ENCODE measurements at regions not wholly inside any gene's neighbourhood (a gene's known extent, or its start where the extent isn't known, plus 50 kb on each side); places are given as distances from the start of the nearest gene placed in this dataset.

- no peaks in the 10 kb centered on the region for H3K36me3 ChIP-seq
- intact Hi-C loops (cut with DNase I; ENCODE audit: low total_unique reads) = no loop called here
- H3K9me3 ChIP-seq = peaks cover 0 to 13% (median 10%) of the 10 kb centered on the region in 8 donors
- TF ChIP-seq POLR2AphosphoS5 (IDR thresholded peaks at IDR 0.05) (no peak), CTCF (IDR thresholded peaks at IDR 0.05 in 8 of 11, conservative IDR thresholded peaks at IDR 0.05 in 3 of 11) (no peak), POLR2A (IDR thresholded peaks at IDR 0.05) (no peak)
- DNase-seq = no peak
- no peak overlapping the region for H3K27ac ChIP-seq
- H3K27me3 ChIP-seq (replicated peaks in 1 of 7) = peaks cover 0 to 8% (median 0%) of the 10 kb centered on the region in 7 donors
- H3K4me3 ChIP-seq = no peak overlapping the region
- 86 to 89% (median 87%) methylated on average over 8 of the region's 8 CpGs for WGBS, 5 donors
- no peaks in the 10 kb centered on the region for H3K4me1 ChIP-seq
Measured at GRCh38 chr10:125273023-125273422, 112.7 kb upstream of the CTBP2 start.

GRCh38 chr10:125269716-125270115, 109.4 kb upstream of the CTBP2 start:
- Histone ChIP-seq H3K27me3 (replicated peaks in 1 of 7) (peaks cover 0 to 13% (median 0%) of the 10 kb centered on the region in 7 donors), H3K36me3 (no peaks in the 10 kb centered on the region), H3K4me1 (no peaks in the 10 kb centered on the region), H3K4me3 (no peak overlapping the region), H3K27ac (no peak overlapping the region), H3K9me3 (no peaks in the 10 kb centered on the region)
- TF ChIP-seq POLR2A (IDR thresholded peaks at IDR 0.05) (no peak), CTCF (IDR thresholded peaks at IDR 0.05 in 8 of 11, conservative IDR thresholded peaks at IDR 0.05 in 3 of 11) (no peak), POLR2AphosphoS5 (IDR thresholded peaks at IDR 0.05) (no peak)
- intact Hi-C loops (cut with DNase I; ENCODE audit: low total_unique reads) = no loop called here
- DNase-seq = no peak
- WGBS, 5 donors = 75 to 89% (median 78%) methylated on average over 2 of the region's 2 CpGs

- no peak for TF ChIP-seq POLR2AphosphoS5 (IDR thresholded peaks at IDR 0.05)
- TF ChIP-seq POLR2A (IDR thresholded peaks at IDR 0.05) = no peak
- no peak for TF ChIP-seq CTCF (IDR thresholded peaks at IDR 0.05 in 8 of 11, conservative IDR thresholded peaks at IDR 0.05 in 3 of 11)
- WGBS, 5 donors = 83 to 91% (median 85%) methylated on average over 13 of the region's 13 CpGs
- H3K27me3 ChIP-seq (replicated peaks in 1 of 7) = peaks cover 0 to 20% (median 0%) of the 10 kb centered on the region in 7 donors
- no peak overlapping the region for H3K27ac ChIP-seq
- H3K9me3 ChIP-seq = no peaks in the 10 kb centered on the region
- DNase-seq = no peak
- no peak overlapping the region for H3K4me3 ChIP-seq
- H3K4me1 ChIP-seq = no peaks in the 10 kb centered on the region
- H3K36me3 ChIP-seq = no peaks in the 10 kb centered on the region
- intact Hi-C loops (cut with DNase I; ENCODE audit: low total_unique reads) = no loop called here
Measured at GRCh38 chr10:125266966-125267365, 106.6 kb upstream of the CTBP2 start.

GRCh38 chr10:125266541-125266940, 106.2 kb upstream of the CTBP2 start:
- 81 to 86% (median 83%) methylated on average over 14 of the region's 14 CpGs for WGBS, 5 donors
- Histone ChIP-seq H3K4me3 (no peak overlapping the region), H3K36me3 (no peaks in the 10 kb centered on the region), H3K4me1 (no peaks in the 10 kb centered on the region), H3K27ac (no peak overlapping the region), H3K9me3 (no peaks in the 10 kb centered on the region), H3K27me3 (replicated peaks in 1 of 7) (peaks cover 0 to 16% (median 0%) of the 10 kb centered on the region in 7 donors)
- intact Hi-C loops (cut with DNase I; ENCODE audit: low total_unique reads) = no loop called here
- TF ChIP-seq POLR2AphosphoS5 (IDR thresholded peaks at IDR 0.05) (no peak), POLR2A (IDR thresholded peaks at IDR 0.05) (no peak), CTCF (IDR thresholded peaks at IDR 0.05 in 8 of 11, conservative IDR thresholded peaks at IDR 0.05 in 3 of 11) (no peak)
- no peak for DNase-seq
